Stimulated activated CD4-positive, alpha-beta T cell treated with anti-CD3 and anti-CD28 coated beads, TNF-alpha, amount 100 ng/mL, for 48 hours (primary cell): ENCODE measurements at regions not wholly inside any gene's neighbourhood (a gene's known extent, or its start where the extent isn't known, plus 50 kb on each side); places are given as distances from the start of the nearest gene placed in this dataset.

ENCODE experiments used
- DNase-seq, 3 donors: peaks; one replicate each; pipeline ENCODE4 v3.0.0-alpha.2; 2020; ENCODE audit warnings: low read depth in 3 of 3

- no peak for DNase-seq
These were observed 139.9 kb upstream of the C14orf180 start for GRCh38 chr14:104439625-104440024.

- DNase-seq, result no peak
These were observed 139.1 kb upstream of the C14orf180 start for GRCh38 chr14:104440297-104440956.

- DNase-seq, result no peak
These were observed 138.1 kb upstream of the C14orf180 start for GRCh38 chr14:104441275-104442106.

- no peak for DNase-seq
These were observed 137.4 kb upstream of the C14orf180 start for GRCh38 chr14:104442107-104442551.

GRCh38 chr14:104442631-104443390, 136.8 kb upstream of the C14orf180 start:
- no peak for DNase-seq

GRCh38 chr14:104443391-104444158, 136.0 kb upstream of the C14orf180 start:
- DNase-seq, result no peak

GRCh38 chr14:104444159-104445030, 135.2 kb upstream of the C14orf180 start:
- DNase-seq, result no peak

- DNase-seq, result no peak
These were observed 134.5 kb upstream of the C14orf180 start for GRCh38 chr14:104445086-104445485.

- DNase-seq, result no peak
These were observed 133.7 kb upstream of the C14orf180 start for GRCh38 chr14:104445832-104446381.

GRCh38 chr14:104446611-104447010, 133.0 kb upstream of the C14orf180 start:
- DNase-seq, result no peak

- DNase-seq, result no peak
These were observed 131.8 kb upstream of the C14orf180 start for GRCh38 chr14:104447750-104448149.

GRCh38 chr14:104448321-104448720, 131.2 kb upstream of the C14orf180 start:
- no peak for DNase-seq

- no peak for DNase-seq
These were observed 130.8 kb upstream of the C14orf180 start for GRCh38 chr14:104448721-104449120.

GRCh38 chr14:104450811-104451401, 128.7 kb upstream of the C14orf180 start:
- DNase-seq, result no peak

- DNase-seq, result no peak
These were observed 128.1 kb upstream of the C14orf180 start for GRCh38 chr14:104451474-104451873.

GRCh38 chr14:104458845-104459244, 120.7 kb upstream of the C14orf180 start:
- DNase-seq, result no peak

- no peak for DNase-seq
These were observed 118.5 kb upstream of the C14orf180 start for GRCh38 chr14:104460791-104461651.

- no peak for DNase-seq
These were observed 117.7 kb upstream of the C14orf180 start for GRCh38 chr14:104461676-104462449.
